Stomach (tissue), 8 donors: ENCODE measurements at regions not wholly inside any gene's neighbourhood (a gene's known extent, or its start where the extent isn't known, plus 50 kb on each side); places are given as distances from the start of the nearest gene placed in this dataset.

ENCODE experiments used
- DNase-seq, 2 donors: peaks; one replicate each; pipeline versions ENCODE4 v3.0.0 to v3.0.0-alpha.2; 2013 to 2019
- H3K27ac ChIP-seq, 5 donors: fragments of 200-600 bp in 4 of 5; sonication (generic) in 4 of 5; one replicate each; pipeline ENCODE4 v1.5.1; 2013 to 2019; ENCODE audit warnings: mild to moderate bottlenecking in 1 of 5, moderate library complexity in 1 of 5
- H3K27me3 ChIP-seq, 3 donors: fragments of 200-600 bp; sonication (generic); one replicate each; pipeline ENCODE4 v1.5.1; 2017 to 2019; ENCODE audit warnings: mixed run types in 1 of 3
- H3K36me3 ChIP-seq, 4 donors: fragments of 200-600 bp; sonication (generic); 1 replicate in 3 of 4; 2 replicates in 1 of 4; pipeline ENCODE4 v1.5.1; 2016 to 2019
- H3K4me1 ChIP-seq, 4 donors: fragments of 200-600 bp; sonication (generic); one replicate each; pipeline ENCODE4 v1.5.1; 2016 to 2019
- H3K4me3 ChIP-seq, 4 donors: fragments of 200-600 bp; sonication (generic) in 3 of 4; one replicate each; pipeline ENCODE4 v1.5.1; 2016 to 2019; ENCODE audit warnings: mild to moderate bottlenecking in 1 of 4
- H3K9me3 ChIP-seq, 4 donors: fragments of 200-600 bp; sonication (generic); one replicate each; pipeline ENCODE4 v1.5.1; 2016 to 2019
- CTCF ChIP-seq, 7 experiments: fragments of 450-650 bp in 4 of 7; fragments of 200-600 bp in 3 of 7; sonication (generic) in 3 of 7; IDR thresholded peaks; one replicate each; pipeline ENCODE4 v1.5.1; 2016 to 2019; ENCODE audit warnings: antibody characterized with exemption in 7 of 7, control low read depth in 2 of 7, mild to moderate bottlenecking in 1 of 7
- EP300 ChIP-seq: sonication (generic); formaldehyde crosslinking; IDR thresholded peaks from one replicate; pipeline ENCODE4 v1.6.1; 2017; ENCODE audit warnings: antibody characterized with exemption
- POLR2A ChIP-seq, 4 donors: fragments of 450-650 bp; IDR thresholded peaks; one replicate each; pipeline ENCODE4 v1.6.1; 2016; ENCODE audit warnings: antibody characterized with exemption in 4 of 4, control low read depth in 2 of 4, mild to moderate bottlenecking in 1 of 4, moderate library complexity in 1 of 4
- POLR2AphosphoS5 ChIP-seq, 3 donors: sonication (generic); formaldehyde crosslinking; IDR thresholded peaks; one replicate each; pipeline ENCODE4 v1.6.1; 2016; ENCODE audit warnings: antibody characterized with exemption in 3 of 3
- WGBS, 5 donors: extraction: QIAGEN DNeasy Blood & Tissue Kit in 3 of 5; methylation state at CpG; one replicate each; pipeline versions ENCODE4 v1.1.5 to v1.1.7; 2013 to 2018; 5-methylcytosine and 5-hydroxymethylcytosine counted together
- intact Hi-C: fragments of 100-400 bp; cut with DNase I; formaldehyde crosslinking; loops from one replicate; pipeline ENCODE4 v1.15.1; 2023; ENCODE audit warnings: low total_unique reads
- donor health status: healthy with polysubstance abuse.
- donor health status: Bipolar disorder and iron deficiency.
- donor health status: healthy.

- no peaks in the 10 kb centered on the region for H3K4me1 ChIP-seq
- no peak for TF ChIP-seq EP300
- no peak for TF ChIP-seq CTCF (IDR thresholded peaks at IDR 0.05)
- no peak for TF ChIP-seq POLR2AphosphoS5 (IDR thresholded peaks at IDR 0.05)
- no peak for TF ChIP-seq POLR2A (IDR thresholded peaks at IDR 0.05)
- H3K36me3 ChIP-seq, result no peaks in the 10 kb centered on the region
- intact Hi-C loops, result no loop called here
- no peak overlapping the region for H3K4me3 ChIP-seq
- no peak for DNase-seq
- no peaks in the 10 kb centered on the region for H3K9me3 ChIP-seq
- H3K27me3 ChIP-seq, result no peaks in the 10 kb centered on the region
- H3K27ac ChIP-seq, result no peak overlapping the region
- 80 to 96% (median 89%) methylated on average over 7 of the region's 7 CpGs for WGBS, 5 donors
Measured at GRCh38 chr11:19501631-19502030, 211.0 kb upstream of the NAV2 start.

GRCh38 chr11:19499999-19500398, 212.6 kb upstream of the NAV2 start:
- no peaks in the 10 kb centered on the region for H3K27me3 ChIP-seq
- H3K4me1 ChIP-seq, result peaks cover 0 to 2% (median 0%) of the 10 kb centered on the region in 4 donors

GRCh38 chr11:19499026-19499669, 213.5 kb upstream of the NAV2 start:
- TF ChIP-seq EP300, result no peak
- TF ChIP-seq CTCF (IDR thresholded peaks at IDR 0.05), result no peak
- TF ChIP-seq POLR2A (IDR thresholded peaks at IDR 0.05), result no peak
- no peak for TF ChIP-seq POLR2AphosphoS5 (IDR thresholded peaks at IDR 0.05)
- H3K36me3 ChIP-seq, result no peaks in the 10 kb centered on the region
- H3K4me1 ChIP-seq, result peaks cover 0 to 5% (median 2%) of the 10 kb centered on the region in 4 donors
- intact Hi-C loops, result no loop called here
- no peak for DNase-seq
- no peak overlapping the region for H3K27ac ChIP-seq
- H3K9me3 ChIP-seq, result peaks cover 0 to 5% (median 0%) of the 10 kb centered on the region in 4 donors
- WGBS, 5 donors, result 39 to 57% (median 48%) methylated on average over 4 of the region's 4 CpGs
- no peak overlapping the region for H3K4me3 ChIP-seq
- no peaks in the 10 kb centered on the region for H3K27me3 ChIP-seq

More at GRCh38 chr11:19499999-19500398, 212.6 kb upstream of the NAV2 start:
- Histone ChIP-seq H3K4me3 (no peak overlapping the region), H3K27ac (no peak overlapping the region), H3K36me3 (no peaks in the 10 kb centered on the region), H3K9me3 (peaks cover 0 to 5% (median 0%) of the 10 kb centered on the region in 4 donors)
- 75 to 90% (median 80%) methylated on average over 3 of the region's 3 CpGs for WGBS, 5 donors
- no peak for TF ChIP-seq POLR2A (IDR thresholded peaks at IDR 0.05)
- TF ChIP-seq EP300, result no peak
- no peak for TF ChIP-seq POLR2AphosphoS5 (IDR thresholded peaks at IDR 0.05)
- TF ChIP-seq CTCF (IDR thresholded peaks at IDR 0.05), result no peak
- no peak for DNase-seq
- intact Hi-C loops, result no loop called here

- DNase-seq, result no peak
- H3K4me1 ChIP-seq, result peaks cover 0 to 5% (median 2%) of the 10 kb centered on the region in 4 donors
- H3K4me3 ChIP-seq, result no peak overlapping the region
- no peaks in the 10 kb centered on the region for H3K27me3 ChIP-seq
- intact Hi-C loops, result no loop called here
- no peaks in the 10 kb centered on the region for H3K36me3 ChIP-seq
- H3K27ac ChIP-seq, result no peak overlapping the region
- peaks cover 0 to 5% (median 0%) of the 10 kb centered on the region in 4 donors for H3K9me3 ChIP-seq
- 51 to 71% (median 67%) methylated on average over 4 of the region's 4 CpGs for WGBS, 5 donors
- TF ChIP-seq CTCF (IDR thresholded peaks at IDR 0.05) (no peak), EP300 (no peak), POLR2AphosphoS5 (IDR thresholded peaks at IDR 0.05) (no peak), POLR2A (IDR thresholded peaks at IDR 0.05) (no peak)
Measured at GRCh38 chr11:19493446-19494213, 219.0 kb upstream of the NAV2 start.
